ENCODE measurements at regions not wholly inside any gene's neighbourhood (a gene's known extent, or its start where the extent isn't known, plus 50 kb on each side); places are given as distances from the start of the nearest gene placed in this dataset.

GRCh38 chr20:39103732-39104131, 141.6 kb downstream of the DHX35 start:
- DNase-seq (ENCODE audit: low read depth, low spot score), result no peak
- POLR2A ChIA-PET, result no interaction called here
- TF ChIP-seq POLR2AphosphoS5 (IDR thresholded peaks at IDR 0.05; ENCODE audit: insufficient read depth, low read depth, low read length), result no peak
- TF ChIP-seq POLR2A (IDR thresholded peaks at IDR 0.05; ENCODE audit: low read depth, low read length), result no peak
- TF ChIP-seq CTCF (IDR thresholded peaks at IDR 0.05; ENCODE audit: extremely low read depth in 1 of 2, insufficient read depth in 1 of 2, low read depth in 1 of 2, low read length in 2 of 2), result no peak
- no peak for TF ChIP-seq MYC (IDR thresholded peaks at IDR 0.05; ENCODE audit: low read depth, low read length)
- no peaks in the 10 kb centered on the region for H3K9me3 ChIP-seq (replicated peaks; ENCODE audit: control insufficient read depth, insufficient read depth, low read length)
- H3K4me1 ChIP-seq (ENCODE audit: control insufficient read depth, extremely low read depth, insufficient read depth, low read length), result peaks cover 14% of the 10 kb centered on the region
- H3K79me2 ChIP-seq (ENCODE audit: control insufficient read depth, insufficient read depth, low read length), result no peaks in the 10 kb centered on the region
- no peaks in the 10 kb centered on the region for H3K9me1 ChIP-seq (replicated peaks; ENCODE audit: control insufficient read depth, extremely low read depth, insufficient read depth, low read length)
- BruUV-seq (replicated peaks), result no TSS peak
- H3K27me3 ChIP-seq (ENCODE audit: control insufficient read depth in 2 of 2, insufficient read depth in 2 of 2, low read length in 2 of 2), result peaks cover 2 to 12% of the 10 kb centered on the region in 2 experiments
- no peak overlapping the region for H3K27ac ChIP-seq (ENCODE audit: insufficient read depth, low read depth, low read length)
- intact Hi-C loops (cut with micrococcal nuclease) (no loop called here), dilution Hi-C loops (cut with MboI; ENCODE audit: extremely low pct_ligation_motif_present, low sequenced_read_pairs) (no loop called here)
- no peak overlapping the region for H3K4me2 ChIP-seq (ENCODE audit: insufficient read depth, low read length)
- CTCF ChIA-PET, result interaction anchor here (1.1 to 1.5 kb wide), 2 partner anchors 17 to 54 kb away, joined by 3 to 5 read pairs; no protein-coding TSS in a partner anchor
- no peak overlapping the region for H3K9ac ChIP-seq (replicated peaks; ENCODE audit: extremely low read depth, insufficient read depth, low read length)
- no peaks in the 10 kb centered on the region for H4K20me1 ChIP-seq (replicated peaks; ENCODE audit: control insufficient read depth, extremely low read depth, insufficient read depth, low read length)
- H2AFZ ChIP-seq (ENCODE audit: low read depth, low read length), result no peak overlapping the region
- no peak overlapping the region for H3K4me3 ChIP-seq (replicated peaks in 1 of 3; ENCODE audit: insufficient read depth in 1 of 3, low read depth in 1 of 3, low read length in 3 of 3)
- no peak for FAIRE-seq
- H3K36me3 ChIP-seq (ENCODE audit: control insufficient read depth in 2 of 2, extremely low read depth in 1 of 2, insufficient read depth in 2 of 2, low read length in 2 of 2), result no peaks in the 10 kb centered on the region

GRCh38 chr20:39103305-39103704, 141.2 kb downstream of the DHX35 start:
- Histone ChIP-seq H3K4me2 (ENCODE audit: insufficient read depth, low read length) (no peak overlapping the region), H3K36me3 (ENCODE audit: control insufficient read depth in 2 of 2, extremely low read depth in 1 of 2, insufficient read depth in 2 of 2, low read length in 2 of 2) (no peaks in the 10 kb centered on the region), H4K20me1 (replicated peaks; ENCODE audit: control insufficient read depth, extremely low read depth, insufficient read depth, low read length) (no peaks in the 10 kb centered on the region), H3K27ac (ENCODE audit: insufficient read depth, low read depth, low read length) (no peak overlapping the region), H3K27me3 (ENCODE audit: control insufficient read depth in 2 of 2, insufficient read depth in 2 of 2, low read length in 2 of 2) (peaks cover 2 to 12% of the 10 kb centered on the region in 2 experiments), H3K4me3 (replicated peaks in 1 of 3; ENCODE audit: insufficient read depth in 1 of 3, low read depth in 1 of 3, low read length in 3 of 3) (no peak overlapping the region), H3K79me2 (ENCODE audit: control insufficient read depth, insufficient read depth, low read length) (no peaks in the 10 kb centered on the region), H3K4me1 (ENCODE audit: control insufficient read depth, extremely low read depth, insufficient read depth, low read length) (peaks cover 10% of the 10 kb centered on the region), H3K9ac (replicated peaks; ENCODE audit: extremely low read depth, insufficient read depth, low read length) (no peak overlapping the region), H3K9me3 (replicated peaks; ENCODE audit: control insufficient read depth, insufficient read depth, low read length) (no peaks in the 10 kb centered on the region), H3K9me1 (replicated peaks; ENCODE audit: control insufficient read depth, extremely low read depth, insufficient read depth, low read length) (no peaks in the 10 kb centered on the region), H2AFZ (ENCODE audit: low read depth, low read length) (no peak overlapping the region)
- DNase-seq (ENCODE audit: low read depth, low spot score), result no peak
- no TSS peak for BruUV-seq (replicated peaks)
- dilution Hi-C loops (cut with MboI; ENCODE audit: extremely low pct_ligation_motif_present, low sequenced_read_pairs), result no loop called here
- TF ChIP-seq FOS (IDR thresholded peaks at IDR 0.05; ENCODE audit: borderline replicate concordance, insufficient read depth, low read length) (no peak), GATA2 (IDR thresholded peaks at IDR 0.05; ENCODE audit: insufficient read depth, insufficient read length, low read depth, low read length) (no peak), EZH2 (IDR thresholded peaks at IDR 0.05; ENCODE audit: borderline replicate concordance, low read depth, low read length, severe bottlenecking) (no peak), POLR2A (IDR thresholded peaks at IDR 0.05; ENCODE audit: low read depth, low read length) (no peak), MAX (IDR thresholded peaks at IDR 0.05; ENCODE audit: insufficient read depth, insufficient read length) (no peak), POLR2AphosphoS5 (IDR thresholded peaks at IDR 0.05; ENCODE audit: insufficient read depth, low read depth, low read length) (no peak), JUN (IDR thresholded peaks at IDR 0.05; ENCODE audit: borderline replicate concordance, insufficient read depth, insufficient read length, low read depth) (no peak), MYC (IDR thresholded peaks at IDR 0.05; ENCODE audit: low read depth, low read length) (no peak), CTCF (IDR thresholded peaks at IDR 0.05; ENCODE audit: extremely low read depth in 1 of 2, insufficient read depth in 1 of 2, low read depth in 1 of 2, low read length in 2 of 2) (no peak)
- intact Hi-C loops (cut with micrococcal nuclease), result no loop called here
- FAIRE-seq, result no peak
- ChIA-PET CTCF (interaction anchor here (1.1 to 1.5 kb wide), 2 partner anchors 17 to 53 kb away, joined by 3 to 5 read pairs; no protein-coding TSS in a partner anchor), POLR2A (no interaction called here)
